Embryonic facial prominence (tissue), 1 donor: ENCODE measurements at regions not wholly inside any gene's neighbourhood (a gene's known extent, or its start where the extent isn't known, plus 50 kb on each side); places are given as distances from the start of the nearest gene placed in this dataset.

Experiments
- DNase-seq: peaks from one replicate; pipeline ENCODE4 v3.0.0-alpha.2; 2016; ENCODE audit errors: extremely low spot score

- no peak for DNase-seq
Measured at GRCh38 chr16:54521327-54521726, 234.7 kb upstream of the IRX3 start.

- no peak for DNase-seq
Measured at GRCh38 chr16:54519161-54519695, 232.6 kb upstream of the IRX3 start.

GRCh38 chr16:54517181-54517580, 230.6 kb upstream of the IRX3 start:
- no peak for DNase-seq

GRCh38 chr16:54512467-54512995, 225.9 kb upstream of the IRX3 start:
- no peak for DNase-seq

GRCh38 chr16:54511222-54511731, 224.7 kb upstream of the IRX3 start:
- no peak for DNase-seq

- DNase-seq, result no peak
Measured at GRCh38 chr16:54510685-54511221, 224.2 kb upstream of the IRX3 start.

GRCh38 chr16:54509456-54509855, 222.9 kb upstream of the IRX3 start:
- no peak for DNase-seq

- no peak for DNase-seq
Measured at GRCh38 chr16:54508351-54508750, 221.8 kb upstream of the IRX3 start.

GRCh38 chr16:54506741-54507500, 220.3 kb upstream of the IRX3 start:
- DNase-seq, result no peak

GRCh38 chr16:54506214-54506580, 219.6 kb upstream of the IRX3 start:
- no peak for DNase-seq

GRCh38 chr16:54505549-54506213, 219.1 kb upstream of the IRX3 start:
- DNase-seq, result no peak

- DNase-seq, result no peak
Measured at GRCh38 chr16:54504372-54504771, 217.8 kb upstream of the IRX3 start.

GRCh38 chr16:54503856-54504219, 217.3 kb upstream of the IRX3 start:
- DNase-seq, result no peak

- DNase-seq, result no peak
Measured at GRCh38 chr16:54503011-54503855, 216.6 kb upstream of the IRX3 start.

GRCh38 chr16:54501797-54502196, 215.2 kb upstream of the IRX3 start:
- DNase-seq, result no peak

GRCh38 chr16:54493594-54493993, 207.0 kb upstream of the IRX3 start:
- no peak for DNase-seq

GRCh38 chr16:54493061-54493460, 206.5 kb upstream of the IRX3 start:
- DNase-seq, result no peak

GRCh38 chr16:54490112-54490488, 203.5 kb upstream of the IRX3 start:
- DNase-seq, result no peak

- DNase-seq, result no peak
Measured at GRCh38 chr16:54489225-54490111, 202.9 kb upstream of the IRX3 start.

GRCh38 chr16:54488729-54489128, 202.1 kb upstream of the IRX3 start:
- no peak for DNase-seq

- no peak for DNase-seq
Measured at GRCh38 chr16:54487933-54488332, 201.3 kb upstream of the IRX3 start.
